ENCODE measurements at regions not wholly inside any gene's neighbourhood (a gene's known extent, or its start where the extent isn't known, plus 50 kb on each side); places are given as distances from the start of the nearest gene placed in this dataset.

GRCh38 chr5:87729781-87730180, 317.1 kb upstream of the CCNH start:
- no peak for TF ChIP-seq POLR2A (IDR thresholded peaks at IDR 0.05; ENCODE audit: low read length)
- TF ChIP-seq GATA1 (IDR thresholded peaks at IDR 0.05; ENCODE audit: low read depth, low read length): no peak

Measured in erythroblast (primary cell).